HCT116 (cell line): ENCODE measurements at regions not wholly inside any gene's neighbourhood (a gene's known extent, or its start where the extent isn't known, plus 50 kb on each side); places are given as distances from the start of the nearest gene placed in this dataset.

Experiments
- ATAC-seq: fragments of 200-7000 bp; cut with Tn5 transposase; 2 replicates; pipeline ENCODE4 v1.9.1; 2020; ENCODE audit warnings: mild to moderate bottlenecking, moderate library complexity
- BruUV-seq: library from RNA; stranded (reverse); fragments of 400-500 nt; replicated peaks from 2 replicates; lab custom pipeline; 2021; lab: Mats Ljungman, UMichigan
- CTCF ChIA-PET: fragments of 300-600 bp; sonication (Branson Sonifier 250); formaldehyde crosslinking; loops from one replicate; lab custom pipeline; 2021; ENCODE audit warnings: antibody characterized with exemption; lab: Charles Lee
- POLR2A ChIA-PET: fragments of 300-600, 350-600 bp; sonication (Branson Sonifier 250); formaldehyde crosslinking; loops from one replicate; lab custom pipeline; 2021; ENCODE audit warnings: antibody characterized with exemption; lab: Charles Lee
- RAD21 ChIA-PET, 2 experiments: fragments of 300-600 bp; sonication (Branson Sonifier 250); formaldehyde crosslinking; loops; one replicate each; lab custom pipeline; 2023; ENCODE audit warnings: low total read pairs in 2 of 2; ENCODE audit not compliant: uncharacterized antibody in 2 of 2, unreplicated experiment in 2 of 2, low non-redundant PET in 1 of 2; lab: Charles Lee
- DNase-seq: peaks from one replicate; pipeline ENCODE4 v3.0.0-alpha.2; 2010; ENCODE audit warnings: low read depth, low spot score
- H2AFZ ChIP-seq: fragments of 200-600 bp; shearing (Covaris generic), sonication (generic); 2 replicates; pipeline ENCODE4 v1.6.1; 2017; ENCODE audit warnings: low read depth, mixed run types, mixed read lengths, antibody characterized with exemption, low read length; ENCODE audit not compliant: poor library complexity, severe bottlenecking
- H3K27ac ChIP-seq: 2 replicates; pipeline ENCODE4 v1.5.1; 2012; ENCODE audit warnings: low read depth, low read length
- H3K27me3 ChIP-seq: fragments of 200-600 bp; sonication (generic); 2 replicates; pipeline ENCODE4 v1.6.1; 2016; ENCODE audit warnings: mixed run types, low read length, mixed read lengths; ENCODE audit not compliant: insufficient read depth
- H3K36me3 ChIP-seq, 2 experiments: fragments of 200-500 bp in 1 of 2; fragments of 200-600 bp in 1 of 2; sonication (Bioruptor generic) in 1 of 2; sonication (generic) in 1 of 2; 2 replicates each; pipeline versions ENCODE4 v1.5.1 to v1.6.1; 2014 to 2016; ENCODE audit warnings: low read length in 2 of 2, inconsistent platforms in 1 of 2, mixed read lengths in 1 of 2, mixed run types in 1 of 2; ENCODE audit not compliant: insufficient read depth in 2 of 2, control insufficient read depth in 1 of 2
- H3K4me1 ChIP-seq, 2 experiments: fragments of 200-600 bp in 1 of 2; sonication (generic) in 1 of 2; 2 replicates each; pipeline versions ENCODE4 v1.5.1 to v1.6.1; 2012 to 2017; ENCODE audit warnings: low read length in 2 of 2, inconsistent platforms in 1 of 2, mild to moderate bottlenecking in 1 of 2, mixed read lengths in 1 of 2, mixed run types in 1 of 2, moderate library complexity in 1 of 2; ENCODE audit not compliant: insufficient read depth in 2 of 2, control insufficient read depth in 1 of 2
- H3K4me2 ChIP-seq: fragments of 200-600 bp; sonication (generic); 2 replicates; pipeline ENCODE4 v1.6.1; 2017; ENCODE audit warnings: mixed run types, low read length, mixed read lengths
- H3K4me3 ChIP-seq, 2 experiments: fragments of 200-600 bp in 1 of 2; sonication (generic) in 1 of 2; replicated peaks in 1 of 2; 2 replicates each; pipeline ENCODE4 v1.5.1; 2011 to 2016; ENCODE audit warnings: low read length in 2 of 2, control low read depth in 1 of 2, low read depth in 1 of 2, mild to moderate bottlenecking in 1 of 2, mixed read lengths in 1 of 2, mixed run types in 1 of 2
- H3K79me2 ChIP-seq: fragments of 200-600 bp; sonication (generic); 2 replicates; pipeline ENCODE4 v1.6.1; 2017; ENCODE audit warnings: mild to moderate bottlenecking, mixed run types, low read length, moderate library complexity, mixed read lengths; ENCODE audit not compliant: insufficient read depth
- H3K9ac ChIP-seq: fragments of 200-600 bp; sonication (generic); 2 replicates; pipeline ENCODE4 v1.6.1; 2016; ENCODE audit warnings: low read length, mixed read lengths
- H3K9me2 ChIP-seq: fragments of 200-600 bp; sonication (generic), shearing (Covaris generic); 2 replicates; pipeline ENCODE4 v1.6.1; 2017; ENCODE audit warnings: mixed run types, mild to moderate bottlenecking, moderate library complexity; ENCODE audit not compliant: insufficient read depth
- H3K9me3 ChIP-seq, 2 experiments: fragments of 200-500 bp in 1 of 2; fragments of 200-600 bp in 1 of 2; sonication (Bioruptor generic) in 1 of 2; sonication (generic) in 1 of 2; 2 replicates each; pipeline ENCODE4 v1.6.1; 2014 to 2017; ENCODE audit warnings: low read length in 2 of 2, mixed read lengths in 2 of 2, inconsistent platforms in 1 of 2, low read depth in 1 of 2, mild to moderate bottlenecking in 1 of 2, mixed run types in 1 of 2, moderate library complexity in 1 of 2; ENCODE audit not compliant: control insufficient read depth in 1 of 2, insufficient read depth in 1 of 2
- H4K20me1 ChIP-seq: fragments of 200-600 bp; sonication (generic), shearing (Covaris generic); 2 replicates; pipeline ENCODE4 v1.6.1; 2017; ENCODE audit warnings: mixed run types, mild to moderate bottlenecking, moderate library complexity; ENCODE audit not compliant: insufficient read depth
- CEBPB ChIP-seq: IDR thresholded peaks from 2 replicates; pipeline ENCODE4 v1.6.1; 2012; ENCODE audit warnings: low read depth
- ELF1 ChIP-seq: IDR thresholded peaks from 2 replicates; pipeline ENCODE4 v1.6.1; 2012; ENCODE audit warnings: low read depth, borderline replicate concordance
- EZH2 ChIP-seq: fragments of 200-600 bp; sonication (generic); IDR thresholded peaks from 2 replicates; pipeline ENCODE4 v1.6.1; 2017; ENCODE audit warnings: antibody characterized with exemption, mixed run types
- FOSL1 ChIP-seq: IDR thresholded peaks from 2 replicates; pipeline ENCODE4 v1.6.1; 2012; ENCODE audit warnings: low read depth
- JUND ChIP-seq: IDR thresholded peaks from 2 replicates; pipeline ENCODE4 v1.6.1; 2012
- POLR2A ChIP-seq: IDR thresholded peaks from 2 replicates; pipeline ENCODE4 v1.7.0; 2011; ENCODE audit warnings: borderline replicate concordance; ENCODE audit not compliant: insufficient read depth, insufficient read length; ENCODE audit errors: extremely low read depth
- POLR2AphosphoS5 ChIP-seq: IDR thresholded peaks from 2 replicates; pipeline ENCODE4 v1.6.1; 2011; ENCODE audit warnings: mild to moderate bottlenecking, low read depth, low read length, moderate library complexity
- REST ChIP-seq: IDR thresholded peaks from 2 replicates; pipeline ENCODE4 v1.6.1; 2012; ENCODE audit warnings: low read depth
- SIN3A ChIP-seq: IDR thresholded peaks from 2 replicates; pipeline ENCODE4 v1.6.1; 2012; ENCODE audit warnings: low read depth
- SP1 ChIP-seq: IDR thresholded peaks from 2 replicates; pipeline ENCODE4 v1.6.1; 2012; ENCODE audit warnings: low read depth
- SRF ChIP-seq: IDR thresholded peaks from 2 replicates; pipeline ENCODE4 v1.6.1; 2012; ENCODE audit warnings: low read depth
- TCF7L2 ChIP-seq: IDR thresholded peaks from 2 replicates; pipeline ENCODE4 v1.7.0; 2011; ENCODE audit warnings: borderline replicate concordance, inconsistent platforms; ENCODE audit not compliant: insufficient read depth, insufficient read length; ENCODE audit errors: extremely low read depth
- YY1 ChIP-seq: IDR thresholded peaks from 2 replicates; pipeline ENCODE4 v1.6.1; 2011; ENCODE audit warnings: low read length, low read depth, moderate library complexity, mild to moderate bottlenecking; ENCODE audit not compliant: insufficient replicate concordance; ENCODE audit errors: extremely low read depth
- ZNF274 ChIP-seq: fragments of 200-500 bp; sonication (Bioruptor generic); IDR thresholded peaks from 2 replicates; pipeline ENCODE4 v1.6.1; 2014; ENCODE audit warnings: mild to moderate bottlenecking, low read depth, low read length, inconsistent platforms
- intact Hi-C: fragments of 100-400 bp; cut with micrococcal nuclease; formaldehyde crosslinking; loops from 2 replicates; pipeline ENCODE4 v1.10.0; 2022
- TF ChIP-seq, protein P1 (sequence below): IDR thresholded peaks from 2 replicates; pipeline ENCODE4 v1.6.1; 2012

DNA sequence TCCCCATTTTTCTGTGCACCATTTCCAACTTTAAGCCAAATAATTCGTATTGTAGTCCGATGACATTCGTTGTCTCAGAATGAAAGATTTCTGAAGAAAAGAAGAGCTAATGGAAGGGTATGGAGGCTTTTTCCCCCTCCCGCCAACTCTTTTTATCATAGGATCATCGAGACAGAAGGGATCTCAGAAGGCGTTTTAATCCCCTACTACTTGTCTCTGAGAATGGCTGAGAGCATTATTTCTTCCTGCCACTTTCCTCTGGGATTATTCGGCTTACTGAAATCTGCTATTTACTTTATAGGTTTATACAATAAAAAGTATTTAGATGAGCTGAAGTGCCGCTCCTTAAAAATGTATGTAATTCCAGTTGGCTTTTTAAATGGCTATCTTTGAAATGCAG is 789.8 kb downstream of the EDEM1 start:
- Histone ChIP-seq H3K9me2 (no peaks in the 10 kb centered on the region), H2AFZ (no peak overlapping the region), H3K9ac (no peak overlapping the region), H4K20me1 (no peaks in the 10 kb centered on the region), H3K4me2 (no peak overlapping the region), H3K4me3 (no peak overlapping the region), H3K4me1 (no peaks in the 10 kb centered on the region), H3K27me3 (no peaks in the 10 kb centered on the region), H3K27ac (no peak overlapping the region), H3K79me2 (no peaks in the 10 kb centered on the region), H3K36me3 (no peaks in the 10 kb centered on the region), H3K9me3 (no peaks in the 10 kb centered on the region)
- ChIA-PET CTCF (no interaction called here), RAD21 (no interaction called here), POLR2A (no interaction called here)
- BruUV-seq, result no TSS peak
- intact Hi-C loops, result no loop called here
- DNase-seq (no peak), ATAC-seq (no peak)
- TF ChIP-seq ELF1, result no peak
- no peak for TF ChIP-seq POLR2AphosphoS5
- no peak for TF ChIP-seq FOSL1
- no peak for TF ChIP-seq SRF
- TF ChIP-seq CEBPB, result no peak
- TF ChIP-seq EZH2, result no peak
- TF ChIP-seq TCF7L2, result no peak
- no peak for TF ChIP-seq POLR2A
- TF ChIP-seq, protein P1, sequence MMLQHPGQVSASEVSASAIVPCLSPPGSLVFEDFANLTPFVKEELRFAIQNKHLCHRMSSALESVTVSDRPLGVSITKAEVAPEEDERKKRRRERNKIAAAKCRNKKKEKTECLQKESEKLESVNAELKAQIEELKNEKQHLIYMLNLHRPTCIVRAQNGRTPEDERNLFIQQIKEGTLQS, result no peak
- no peak for TF ChIP-seq SP1
- TF ChIP-seq ZNF274, result no peak
- TF ChIP-seq REST, result no peak
- no peak for TF ChIP-seq YY1
- no peak for TF ChIP-seq SIN3A
- TF ChIP-seq JUND, result no peak
